ENCODE measurements at regions not wholly inside any gene's neighbourhood (a gene's known extent, or its start where the extent isn't known, plus 50 kb on each side); places are given as distances from the start of the nearest gene placed in this dataset.

DNA sequence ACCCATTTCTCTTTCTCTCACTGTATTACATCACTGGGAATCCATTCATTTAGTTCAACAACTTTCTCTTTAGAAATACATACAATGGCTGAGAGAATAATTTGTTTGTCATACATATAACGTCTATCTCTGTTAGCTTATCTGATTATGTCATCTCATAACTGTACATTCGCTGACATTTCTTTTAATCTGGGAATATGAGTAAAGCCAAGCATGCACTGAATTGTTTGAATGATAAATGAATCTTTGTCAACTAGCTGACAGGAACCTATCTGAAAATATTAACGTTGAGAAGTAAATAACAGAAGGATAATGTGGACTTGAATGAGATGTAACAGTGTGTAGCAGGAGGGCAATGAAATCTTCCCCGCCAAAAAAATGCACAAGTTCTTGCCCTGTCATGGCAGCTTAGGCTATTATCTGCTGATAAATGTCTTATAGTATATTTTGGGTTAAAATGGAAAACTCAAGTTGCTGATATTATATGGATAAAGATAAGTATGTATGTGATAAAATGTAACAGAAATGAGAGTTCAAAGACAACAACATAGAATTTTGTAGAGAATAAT lies 581.2 kb upstream of the ADGRB3 start:
- Histone ChIP-seq H3K27ac (ENCODE audit: low read length) (no peak overlapping the region), H3K4me3 (ENCODE audit: low read length) (no peak overlapping the region), H3K4me1 (ENCODE audit: control insufficient read depth, low read depth, low read length) (no peaks in the 10 kb centered on the region), H3K9me3 (ENCODE audit: control insufficient read depth, low read depth, low read length) (no peaks in the 10 kb centered on the region), H3K27me3 (ENCODE audit: control insufficient read depth, insufficient read depth, low read length) (no peaks in the 10 kb centered on the region), H3K9ac (ENCODE audit: low read length) (no peak overlapping the region), H3K36me3 (ENCODE audit: control insufficient read depth, low read depth, low read length) (no peaks in the 10 kb centered on the region)

- H3K27ac ChIP-seq (ENCODE audit: low read length) = no peak overlapping the region
- no peaks in the 10 kb centered on the region for H3K36me3 ChIP-seq (ENCODE audit: control insufficient read depth, low read depth, low read length)
- no peaks in the 10 kb centered on the region for H3K4me1 ChIP-seq (ENCODE audit: control insufficient read depth, low read depth, low read length)
- H3K9ac ChIP-seq (ENCODE audit: low read length) = no peak overlapping the region
- H3K9me3 ChIP-seq (ENCODE audit: control insufficient read depth, low read depth, low read length) = no peaks in the 10 kb centered on the region
- no peak overlapping the region for H3K4me3 ChIP-seq (ENCODE audit: low read length)
- no peaks in the 10 kb centered on the region for H3K27me3 ChIP-seq (ENCODE audit: control insufficient read depth, insufficient read depth, low read length)
Measured at GRCh38 chr6:68052234-68052633, 582.8 kb upstream of the ADGRB3 start.

DNA sequence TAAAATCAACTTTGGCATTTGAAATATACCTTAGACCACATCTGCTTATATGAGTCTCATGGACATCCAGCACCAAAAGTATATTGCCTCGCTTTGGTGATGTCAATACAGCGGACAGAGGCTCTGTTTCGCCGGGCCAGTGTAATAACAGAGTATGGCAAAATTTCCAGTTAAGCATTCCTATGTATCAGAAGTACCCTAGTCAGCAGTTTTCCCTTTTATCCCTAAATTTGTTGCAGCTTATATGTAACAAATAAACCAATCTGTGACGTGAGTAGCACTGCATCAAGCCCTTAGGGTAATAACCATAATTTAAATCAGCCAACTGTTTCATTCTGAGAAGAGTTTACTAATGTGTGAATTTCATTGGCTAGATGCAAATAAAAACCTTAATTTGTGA lies 585.5 kb upstream of the ADGRB3 start:
- H3K4me3 ChIP-seq (ENCODE audit: low read length) = no peak overlapping the region
- no peak overlapping the region for H3K9ac ChIP-seq (ENCODE audit: low read length)
- H3K27me3 ChIP-seq (ENCODE audit: control insufficient read depth, insufficient read depth, low read length) = no peaks in the 10 kb centered on the region

GRCh38 chr6:68046756-68047155 lies 588.3 kb upstream of the ADGRB3 start:
- no peak overlapping the region for H3K9ac ChIP-seq (ENCODE audit: low read length)
- no peaks in the 10 kb centered on the region for H3K9me3 ChIP-seq (ENCODE audit: control insufficient read depth, low read depth, low read length)
- H3K36me3 ChIP-seq (ENCODE audit: control insufficient read depth, low read depth, low read length) = no peaks in the 10 kb centered on the region
- no peak overlapping the region for H3K4me3 ChIP-seq (ENCODE audit: low read length)
- H3K27ac ChIP-seq (ENCODE audit: low read length) = no peak overlapping the region
- no peaks in the 10 kb centered on the region for H3K27me3 ChIP-seq (ENCODE audit: control insufficient read depth, insufficient read depth, low read length)
- peaks cover 11% of the 10 kb centered on the region for H3K4me1 ChIP-seq (ENCODE audit: control insufficient read depth, low read depth, low read length)

More for the DNA sequence above, 585.5 kb upstream of the ADGRB3 start:
- no peak overlapping the region for H3K27ac ChIP-seq (ENCODE audit: low read length)
- H3K9me3 ChIP-seq (ENCODE audit: control insufficient read depth, low read depth, low read length) = no peaks in the 10 kb centered on the region
- no peaks in the 10 kb centered on the region for H3K4me1 ChIP-seq (ENCODE audit: control insufficient read depth, low read depth, low read length)
- no peaks in the 10 kb centered on the region for H3K36me3 ChIP-seq (ENCODE audit: control insufficient read depth, low read depth, low read length)

GRCh38 chr6:68046302-68046701 lies 588.8 kb upstream of the ADGRB3 start:
- no peaks in the 10 kb centered on the region for H3K9me3 ChIP-seq (ENCODE audit: control insufficient read depth, low read depth, low read length)
- H3K36me3 ChIP-seq (ENCODE audit: control insufficient read depth, low read depth, low read length) = no peaks in the 10 kb centered on the region
- peaks cover 16% of the 10 kb centered on the region for H3K4me1 ChIP-seq (ENCODE audit: control insufficient read depth, low read depth, low read length)
- H3K27ac ChIP-seq (ENCODE audit: low read length) = no peak overlapping the region
- no peak overlapping the region for H3K9ac ChIP-seq (ENCODE audit: low read length)
- no peak overlapping the region for H3K4me3 ChIP-seq (ENCODE audit: low read length)
- H3K27me3 ChIP-seq (ENCODE audit: control insufficient read depth, insufficient read depth, low read length) = no peaks in the 10 kb centered on the region

- no peak overlapping the region for H3K9ac ChIP-seq (ENCODE audit: low read length)
Measured at GRCh38 chr6:68045193-68045592, 589.9 kb upstream of the ADGRB3 start.

DNA sequence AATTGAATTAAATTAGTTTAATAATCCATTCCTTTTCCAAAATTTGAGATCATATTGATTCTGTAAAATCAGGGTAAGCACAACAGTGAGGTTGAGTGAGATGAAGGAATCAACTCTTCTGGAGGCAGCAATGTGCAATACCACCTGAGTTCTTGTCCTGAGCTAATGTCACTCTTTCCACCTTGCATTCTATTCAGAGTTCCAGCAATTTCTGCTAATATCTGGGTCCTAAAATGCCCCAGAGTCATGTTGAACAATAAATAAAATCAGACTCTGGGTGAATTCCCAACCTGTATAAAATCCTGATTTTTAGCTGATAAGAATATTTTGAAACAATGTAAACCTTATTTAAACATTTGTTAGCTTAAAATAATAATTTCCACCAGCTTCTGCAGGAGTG lies 590.8 kb upstream of the ADGRB3 start:
- H3K4me3 ChIP-seq (ENCODE audit: low read length) = no peak overlapping the region

More at GRCh38 chr6:68045193-68045592, 589.9 kb upstream of the ADGRB3 start:
- no peaks in the 10 kb centered on the region for H3K9me3 ChIP-seq (ENCODE audit: control insufficient read depth, low read depth, low read length)
- no peaks in the 10 kb centered on the region for H3K27me3 ChIP-seq (ENCODE audit: control insufficient read depth, insufficient read depth, low read length)
- no peak overlapping the region for H3K4me3 ChIP-seq (ENCODE audit: low read length)
- H3K36me3 ChIP-seq (ENCODE audit: control insufficient read depth, low read depth, low read length) = no peaks in the 10 kb centered on the region
- H3K4me1 ChIP-seq (ENCODE audit: control insufficient read depth, low read depth, low read length) = peaks cover 27% of the 10 kb centered on the region
- H3K27ac ChIP-seq (ENCODE audit: low read length) = no peak overlapping the region

DNA sequence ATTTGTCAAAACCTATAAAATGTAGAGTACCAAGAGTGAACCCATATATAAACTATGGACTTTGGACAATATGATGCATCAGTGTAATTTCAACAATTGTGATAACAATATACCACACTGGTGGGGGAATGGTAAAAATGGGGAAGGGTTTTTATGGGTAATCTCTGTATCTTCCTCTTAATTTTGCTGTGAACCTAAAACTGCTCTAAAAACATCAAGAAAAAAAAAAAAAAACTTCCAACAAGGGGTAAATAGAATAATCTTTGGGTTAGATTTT lies 592.0 kb upstream of the ADGRB3 start:
- no peaks in the 10 kb centered on the region for H3K27me3 ChIP-seq (ENCODE audit: control insufficient read depth, insufficient read depth, low read length)
- no peak overlapping the region for H3K27ac ChIP-seq (ENCODE audit: low read length)
- H3K36me3 ChIP-seq (ENCODE audit: control insufficient read depth, low read depth, low read length) = no peaks in the 10 kb centered on the region
- H3K4me1 ChIP-seq (ENCODE audit: control insufficient read depth, low read depth, low read length) = peaks cover 46% of the 10 kb centered on the region
- H3K9ac ChIP-seq (ENCODE audit: low read length) = no peak overlapping the region
- no peak overlapping the region for H3K4me3 ChIP-seq (ENCODE audit: low read length)
- no peaks in the 10 kb centered on the region for H3K9me3 ChIP-seq (ENCODE audit: control insufficient read depth, low read depth, low read length)

More for the DNA sequence above, 590.8 kb upstream of the ADGRB3 start:
- peaks cover 35% of the 10 kb centered on the region for H3K4me1 ChIP-seq (ENCODE audit: control insufficient read depth, low read depth, low read length)
- no peaks in the 10 kb centered on the region for H3K36me3 ChIP-seq (ENCODE audit: control insufficient read depth, low read depth, low read length)
- no peak overlapping the region for H3K27ac ChIP-seq (ENCODE audit: low read length)
- no peak overlapping the region for H3K9ac ChIP-seq (ENCODE audit: low read length)
- H3K27me3 ChIP-seq (ENCODE audit: control insufficient read depth, insufficient read depth, low read length) = no peaks in the 10 kb centered on the region
- H3K9me3 ChIP-seq (ENCODE audit: control insufficient read depth, low read depth, low read length) = no peaks in the 10 kb centered on the region

GRCh38 chr6:68042339-68043121 lies 592.6 kb upstream of the ADGRB3 start:
- Histone ChIP-seq H3K27me3 (ENCODE audit: control insufficient read depth, insufficient read depth, low read length) (no peaks in the 10 kb centered on the region), H3K4me3 (ENCODE audit: low read length) (no peak overlapping the region), H3K27ac (ENCODE audit: low read length) (no peak overlapping the region), H3K9me3 (ENCODE audit: control insufficient read depth, low read depth, low read length) (peaks cover 5% of the 10 kb centered on the region), H3K4me1 (ENCODE audit: control insufficient read depth, low read depth, low read length) (peaks cover 46% of the 10 kb centered on the region), H3K36me3 (ENCODE audit: control insufficient read depth, low read depth, low read length) (no peaks in the 10 kb centered on the region), H3K9ac (ENCODE audit: low read length) (no peak overlapping the region)

DNA sequence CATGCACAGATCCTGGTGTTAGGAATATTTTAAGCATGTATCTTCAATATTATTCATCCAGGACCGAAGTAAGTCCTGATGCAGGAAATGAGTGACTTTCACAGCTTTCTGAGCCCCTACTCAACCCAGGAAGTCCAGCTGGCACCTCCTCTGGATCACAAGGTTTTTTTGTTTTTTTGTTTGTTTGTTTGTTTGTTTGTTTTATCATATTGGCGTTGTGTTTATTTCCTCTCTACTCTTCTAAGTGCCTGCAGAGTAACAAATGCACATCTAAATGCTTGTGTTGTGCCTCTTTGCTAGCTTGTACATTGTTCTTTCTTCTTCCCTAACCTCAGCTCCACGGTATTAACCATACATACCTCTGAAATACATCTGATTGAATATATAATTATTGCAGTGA lies 594.3 kb upstream of the ADGRB3 start:
- H3K27ac ChIP-seq (ENCODE audit: low read length) = peak overlapping the region; percentile 97

DNA sequence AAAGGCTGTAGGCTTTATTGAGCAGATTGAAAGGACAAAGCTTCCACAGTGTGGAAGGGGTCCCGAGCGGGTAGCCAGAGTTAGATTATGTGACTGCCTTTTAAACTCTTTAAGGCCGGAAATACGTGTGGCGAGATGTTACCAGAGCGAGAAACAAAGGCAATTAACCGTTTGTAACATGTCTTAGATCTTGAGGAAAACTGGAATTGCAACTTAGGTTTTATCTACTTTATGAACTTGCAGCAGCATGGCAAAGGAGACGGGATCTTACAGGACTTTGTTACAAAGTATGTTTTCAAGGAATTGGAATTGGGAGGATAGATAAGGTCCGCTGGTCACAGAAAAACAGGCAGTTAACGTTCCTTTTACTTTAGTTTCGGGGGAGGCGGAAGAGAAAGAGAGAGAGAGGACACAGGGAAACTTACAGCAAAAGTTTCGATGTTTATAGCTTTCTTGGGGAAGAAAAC lies 594.7 kb upstream of the ADGRB3 start:
- Histone ChIP-seq H3K4me1 (ENCODE audit: control insufficient read depth, low read depth, low read length) (peaks cover 46% of the 10 kb centered on the region), H3K36me3 (ENCODE audit: control insufficient read depth, low read depth, low read length) (no peaks in the 10 kb centered on the region), H3K9ac (ENCODE audit: low read length) (peak overlapping the region; percentile 84), H3K27ac (ENCODE audit: low read length) (peak overlapping the region; percentile 97), H3K4me3 (ENCODE audit: low read length) (peak overlapping the region; percentile 51), H3K27me3 (ENCODE audit: control insufficient read depth, insufficient read depth, low read length) (no peaks in the 10 kb centered on the region), H3K9me3 (ENCODE audit: control insufficient read depth, low read depth, low read length) (peaks cover 8% of the 10 kb centered on the region)

More for the DNA sequence above, 594.3 kb upstream of the ADGRB3 start:
- H3K4me3 ChIP-seq (ENCODE audit: low read length) = peak overlapping the region; percentile 27
- no peaks in the 10 kb centered on the region for H3K36me3 ChIP-seq (ENCODE audit: control insufficient read depth, low read depth, low read length)
- H3K4me1 ChIP-seq (ENCODE audit: control insufficient read depth, low read depth, low read length) = peaks cover 46% of the 10 kb centered on the region
- H3K9me3 ChIP-seq (ENCODE audit: control insufficient read depth, low read depth, low read length) = peaks cover 8% of the 10 kb centered on the region
- H3K9ac ChIP-seq (ENCODE audit: low read length) = peak overlapping the region; percentile 84
- H3K27me3 ChIP-seq (ENCODE audit: control insufficient read depth, insufficient read depth, low read length) = no peaks in the 10 kb centered on the region

Data from iPS-18a (cell line).